CD4-positive, alpha-beta memory T cell (primary cell): ENCODE measurements at regions not wholly inside any gene's neighbourhood (a gene's known extent, or its start where the extent isn't known, plus 50 kb on each side); places are given as distances from the start of the nearest gene placed in this dataset.
A peak's percentile ranks its signal among the peaks of the same experiment; 100 is the strongest.
"Not testable (repeated sequence)": the region's sequence is repeated elsewhere in the genome, so short reads cannot be mapped to it uniquely, and the experiment has no call there.

Source experiments
- CTCF ChIA-PET: fragments of 350-600 bp; sonication (Branson Sonifier 250); formaldehyde crosslinking; loops from one replicate; lab custom pipeline; 2021; ENCODE audit warnings: inconsistent platforms; ENCODE audit not compliant: partially characterized antibody; lab: Charles Lee
- POLR2A ChIA-PET: fragments of 350-600 bp; sonication (Branson Sonifier 250); formaldehyde crosslinking; loops from one replicate; lab custom pipeline; 2021; ENCODE audit not compliant: partially characterized antibody; lab: Charles Lee
- DNase-seq, 5 donors: peaks; one replicate each; pipeline versions ENCODE4 v3.0.0 to v3.0.0-alpha.2; 2020 to 2022; ENCODE audit warnings: mixed read lengths in 1 of 5
- H3K27ac ChIP-seq: one replicate; pipeline ENCODE4 v1.7.0; 2013; ENCODE audit warnings: low read depth, low read length
- H3K27me3 ChIP-seq: 2 replicates; pipeline ENCODE4 v1.7.0; 2013; ENCODE audit warnings: mild to moderate bottlenecking, low read length, moderate library complexity; ENCODE audit not compliant: insufficient read depth
- H3K36me3 ChIP-seq: 2 replicates; pipeline ENCODE4 v1.7.0; 2013; ENCODE audit warnings: mild to moderate bottlenecking, low read length, moderate library complexity; ENCODE audit not compliant: insufficient read depth
- H3K4me1 ChIP-seq: 2 replicates; pipeline ENCODE4 v1.7.0; 2013; ENCODE audit warnings: mild to moderate bottlenecking, low read length, moderate library complexity; ENCODE audit not compliant: insufficient read depth
- H3K4me3 ChIP-seq, 2 donors: one replicate each; pipeline ENCODE4 v1.7.0; 2013; ENCODE audit warnings: low read length in 2 of 2, mild to moderate bottlenecking in 1 of 2
- H3K9me3 ChIP-seq, 2 donors: one replicate each; pipeline ENCODE4 v1.7.0; 2013; ENCODE audit warnings: low read length in 2 of 2, control low read depth in 1 of 2; ENCODE audit not compliant: control insufficient read depth in 1 of 2
- H3K27ac Mint-ChIP-seq, 7 donors: one replicate each; pipeline ENCODE4 v1.8.0; 2020 to 2021; ENCODE audit warnings: mixed read lengths in 7 of 7, mild to moderate bottlenecking in 6 of 7, inconsistent platforms in 3 of 7, moderate library complexity in 3 of 7
- H3K27me3 Mint-ChIP-seq, 2 donors: one replicate each; pipeline ENCODE4 v1.8.0; 2020 to 2021; ENCODE audit warnings: mixed read lengths in 2 of 2
- H3K36me3 Mint-ChIP-seq, 2 donors: one replicate each; pipeline ENCODE4 v1.8.0; 2020 to 2021; ENCODE audit warnings: mixed read lengths in 2 of 2, inconsistent platforms in 1 of 2, mild to moderate bottlenecking in 1 of 2
- H3K4me1 Mint-ChIP-seq, 4 donors: one replicate each; pipeline ENCODE4 v1.8.0; 2020 to 2021; ENCODE audit warnings: mixed read lengths in 4 of 4, mild to moderate bottlenecking in 1 of 4
- H3K4me3 Mint-ChIP-seq, 8 donors: one replicate each; pipeline ENCODE4 v1.8.0; 2020 to 2021; ENCODE audit warnings: mixed read lengths in 8 of 8, mild to moderate bottlenecking in 7 of 8, moderate library complexity in 6 of 8, inconsistent platforms in 3 of 8
- H3K9me3 Mint-ChIP-seq, 8 donors: one replicate each; pipeline ENCODE4 v1.8.0; 2020 to 2021; ENCODE audit warnings: mixed read lengths in 8 of 8, mild to moderate bottlenecking in 5 of 8, inconsistent platforms in 3 of 8, moderate library complexity in 1 of 8
- intact Hi-C: fragments of 100-400 bp; cut with micrococcal nuclease; formaldehyde crosslinking; loops from one replicate; pipeline ENCODE4 v1.15.1; 2023

DNA sequence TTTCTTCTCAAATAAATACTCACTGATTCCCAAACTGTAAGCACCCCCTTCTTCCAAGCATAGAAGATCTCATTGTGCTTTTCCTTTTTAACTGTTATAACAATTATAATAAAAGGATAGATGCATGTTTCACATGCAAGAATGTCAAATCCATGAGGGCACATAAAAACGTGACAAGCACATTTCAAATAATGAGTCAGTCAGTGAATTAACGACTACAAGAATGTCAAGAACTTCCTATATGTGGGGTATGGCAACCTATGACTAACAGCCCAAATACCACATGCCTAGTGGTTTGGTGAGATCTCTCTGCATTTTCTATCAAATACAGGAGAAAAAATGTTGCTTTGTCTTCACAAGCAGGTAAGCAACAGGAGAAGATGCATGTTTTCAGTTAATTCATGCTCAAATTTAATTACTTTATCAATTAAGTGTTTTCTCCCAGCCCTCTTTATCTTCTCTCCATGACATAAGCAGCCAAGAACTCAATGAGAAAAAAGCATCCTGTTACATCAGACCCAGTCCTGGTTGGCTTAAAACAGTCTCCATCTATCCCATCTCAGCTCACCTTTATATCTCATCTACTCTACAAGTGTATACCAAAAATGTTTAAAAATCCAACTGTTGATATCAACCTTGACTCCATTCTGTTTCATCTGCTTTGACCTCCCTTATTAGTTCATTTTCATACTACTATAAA lies 181.5 kb upstream of the LMCD1 start:
- H3K9me3 Mint-ChIP-seq, result peaks cover 0 to 1% (median 0%) of the 10 kb centered on the region in 8 donors
- Histone ChIP-seq H3K36me3 (no peaks in the 10 kb centered on the region), H3K27ac (no peak overlapping the region), H3K9me3 (no peaks in the 10 kb centered on the region), H3K4me1 (peaks cover 4% of the 10 kb centered on the region), H3K4me3 (no peak overlapping the region), H3K27me3 (no peaks in the 10 kb centered on the region)
- intact Hi-C loops, result loop anchor here (10.0 kb wide), 1 partner anchor 305 kb away; no protein-coding TSS in a partner anchor
- no peak for DNase-seq
- no peak overlapping the region for H3K4me3 Mint-ChIP-seq
- no peak overlapping the region for H3K27ac Mint-ChIP-seq
- ChIA-PET CTCF (interaction anchor here (12.7 kb wide), 1 partner anchor 96 kb away, joined by 391 read pairs; no protein-coding TSS in a partner anchor), POLR2A (no interaction called here)
- H3K36me3 Mint-ChIP-seq, result no peaks in the 10 kb centered on the region
- H3K27me3 Mint-ChIP-seq, result peaks cover 0 to 3% of the 10 kb centered on the region in 2 donors
- peaks cover 0 to 8% (median 5%) of the 10 kb centered on the region in 4 donors for H3K4me1 Mint-ChIP-seq

- Histone ChIP-seq H3K27me3 (no peaks in the 10 kb centered on the region), H3K36me3 (no peaks in the 10 kb centered on the region), H3K4me1 (peaks cover 4% of the 10 kb centered on the region), H3K4me3 (no peak overlapping the region), H3K9me3 (no peaks in the 10 kb centered on the region), H3K27ac (no peak overlapping the region)
- ChIA-PET CTCF (interaction anchor here (2.7 to 12.7 kb wide), 2 partner anchors 95 to 103 kb away, joined by 8 to 391 read pairs; no protein-coding TSS in a partner anchor), POLR2A (no interaction called here)
- DNase-seq, result no peak
- Mint-ChIP-seq H3K27me3 (peaks cover 0 to 2% of the 10 kb centered on the region in 2 donors), H3K27ac (no peak overlapping the region), H3K4me3 (no peak overlapping the region), H3K36me3 (no peaks in the 10 kb centered on the region), H3K9me3 (peaks cover 0 to 3% (median 0%) of the 10 kb centered on the region in 8 donors), H3K4me1 (peaks cover 0 to 8% (median 6%) of the 10 kb centered on the region in 4 donors)
- intact Hi-C loops, result loop anchor here (10.0 kb wide), 1 partner anchor 304 kb away; no protein-coding TSS in a partner anchor
Measured at GRCh38 chr3:8320711-8321458, 180.7 kb upstream of the LMCD1 start.

- ChIA-PET POLR2A (interaction anchor here (1.7 to 2.7 kb wide), 3 partner anchors 23 to 92 kb away, joined by 5 to 46 read pairs (median 10); no protein-coding TSS in a partner anchor), CTCF (interaction anchor here (0.6 to 12.7 kb wide), 29 partner anchors 13 to 177 kb away, joined by 3 to 391 read pairs (median 4); partner anchors contain the start of gene LMCD1)
- intact Hi-C loops, result loop anchor here (1.0 to 10.0 kb wide), 2 partner anchors 93 to 300 kb away; no protein-coding TSS in a partner anchor
- Mint-ChIP-seq H3K4me1 (peaks cover 21 to 24% (median 22%) of the 10 kb centered on the region in 4 donors), H3K9me3 (peaks cover 0 to 4% (median 0%) of the 10 kb centered on the region in 8 donors), H3K36me3 (no peaks in the 10 kb centered on the region), H3K27ac (peak overlapping the region in 3 of 7 donors; percentile 34 to 52 (median 43)), H3K4me3 (no peak overlapping the region), H3K27me3 (no peaks in the 10 kb centered on the region)
- no peak overlapping the region for H3K4me3 ChIP-seq
- no peak overlapping the region for H3K27ac ChIP-seq
- no peaks in the 10 kb centered on the region for H3K36me3 ChIP-seq
- peaks cover 10% of the 10 kb centered on the region for H3K4me1 ChIP-seq
- H3K27me3 ChIP-seq, result no peaks in the 10 kb centered on the region
- H3K9me3 ChIP-seq, result no peaks in the 10 kb centered on the region
- peak; percentile 50 to 65 (median 60) for DNase-seq
Measured at GRCh38 chr3:8324747-8325146, 176.9 kb upstream of the LMCD1 start.

GRCh38 chr3:8325306-8325705 lies 176.3 kb upstream of the LMCD1 start:
- Mint-ChIP-seq H3K27ac (peak overlapping the region in 1 of 7 donors; percentile 52), H3K4me3 (no peak overlapping the region), H3K9me3 (peaks cover 0 to 4% (median 0%) of the 10 kb centered on the region in 8 donors), H3K27me3 (no peaks in the 10 kb centered on the region), H3K36me3 (no peaks in the 10 kb centered on the region), H3K4me1 (peaks cover 23 to 25% (median 24%) of the 10 kb centered on the region in 4 donors)
- POLR2A ChIA-PET, result interaction anchor here (0.7 to 2.7 kb wide), 4 partner anchors 24 to 92 kb away, joined by 3 to 46 read pairs (median 8); no protein-coding TSS in a partner anchor
- intact Hi-C loops, result loop anchor here (10.0 kb wide), 1 partner anchor 299 kb away; no protein-coding TSS in a partner anchor
- no peaks in the 10 kb centered on the region for H3K9me3 ChIP-seq
- no peak overlapping the region for H3K4me3 ChIP-seq
- H3K27ac ChIP-seq, result no peak overlapping the region
- H3K36me3 ChIP-seq, result no peaks in the 10 kb centered on the region
- CTCF ChIA-PET, result interaction anchor here (0.7 to 12.7 kb wide), 18 partner anchors 12 to 154 kb away, joined by 3 to 391 read pairs (median 5); no protein-coding TSS in a partner anchor
- H3K4me1 ChIP-seq, result peaks cover 10% of the 10 kb centered on the region
- DNase-seq, result no peak
- no peaks in the 10 kb centered on the region for H3K27me3 ChIP-seq

GRCh38 chr3:8325833-8326232 lies 175.8 kb upstream of the LMCD1 start:
- POLR2A ChIA-PET, result interaction anchor here (0.7 to 2.7 kb wide), 2 partner anchors 43 to 91 kb away, joined by 3 to 46 read pairs; no protein-coding TSS in a partner anchor

DNA sequence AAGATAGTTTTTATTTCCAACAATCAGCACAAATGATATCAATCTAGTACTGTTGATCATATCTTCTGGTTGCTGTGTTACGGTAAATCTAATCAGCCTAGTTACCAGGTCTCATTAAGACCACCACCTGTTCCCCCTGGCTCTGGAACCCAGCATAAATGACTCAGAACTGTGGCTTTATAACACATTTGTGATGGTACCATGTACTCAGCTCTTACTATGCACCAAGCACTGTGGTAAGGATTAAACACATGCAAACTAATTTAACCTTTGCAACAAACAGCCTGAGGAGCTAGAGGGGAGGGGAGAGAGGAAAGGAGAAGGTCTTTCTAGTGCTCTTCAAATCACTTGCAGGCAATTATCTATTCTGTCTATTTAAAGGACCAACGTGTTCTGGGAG lies 173.9 kb upstream of the LMCD1 start:
- Histone ChIP-seq H3K36me3 (no peaks in the 10 kb centered on the region), H3K27me3 (no peaks in the 10 kb centered on the region), H3K4me1 (peaks cover 10% of the 10 kb centered on the region), H3K9me3 (no peaks in the 10 kb centered on the region), H3K4me3 (no peak overlapping the region), H3K27ac (no peak overlapping the region)
- no peak overlapping the region for H3K27ac Mint-ChIP-seq
- ChIA-PET CTCF (interaction anchor here (1.2 to 12.7 kb wide), 6 partner anchors 31 to 96 kb away, joined by 3 to 391 read pairs (median 4); no protein-coding TSS in a partner anchor), POLR2A (interaction anchor here (0.9 to 2.6 kb wide), 4 partner anchors 11 to 89 kb away, joined by 3 to 14 read pairs (median 10); no protein-coding TSS in a partner anchor)
- no peaks in the 10 kb centered on the region for H3K27me3 Mint-ChIP-seq
- H3K9me3 Mint-ChIP-seq, result peaks cover 0 to 4% (median 0%) of the 10 kb centered on the region in 8 donors
- no peaks in the 10 kb centered on the region for H3K36me3 Mint-ChIP-seq
- DNase-seq, result no peak
- intact Hi-C loops, result loop anchor here (2.0 to 10.0 kb wide), 2 partner anchors 29 to 297 kb away; no protein-coding TSS in a partner anchor
- no peak overlapping the region for H3K4me3 Mint-ChIP-seq
- peaks cover 23 to 25% (median 24%) of the 10 kb centered on the region in 4 donors for H3K4me1 Mint-ChIP-seq

More at GRCh38 chr3:8325833-8326232, 175.8 kb upstream of the LMCD1 start:
- H3K27ac ChIP-seq, H3K9me3 ChIP-seq, H3K27me3 Mint-ChIP-seq, H3K36me3 ChIP-seq, H3K9me3 Mint-ChIP-seq, DNase-seq, H3K27me3 ChIP-seq, H3K4me3 ChIP-seq, H3K4me3 Mint-ChIP-seq, H3K36me3 Mint-ChIP-seq, H3K4me1 ChIP-seq: not testable (repeated sequence)
- peak overlapping the region in 1 of 7 donors; percentile 57 for H3K27ac Mint-ChIP-seq
- H3K4me1 Mint-ChIP-seq, result peaks cover 23 to 25% (median 24%) of the 10 kb centered on the region in 4 donors
- intact Hi-C loops, result loop anchor here (10.0 kb wide), 1 partner anchor 299 kb away; no protein-coding TSS in a partner anchor
- CTCF ChIA-PET, result interaction anchor here (0.7 to 12.7 kb wide), 9 partner anchors 11 to 153 kb away, joined by 4 to 391 read pairs (median 5); no protein-coding TSS in a partner anchor
